ENCODE measurements at regions not wholly inside any gene's neighbourhood (a gene's known extent, or its start where the extent isn't known, plus 50 kb on each side); places are given as distances from the start of the nearest gene placed in this dataset.

GRCh38 chr11:105227363-105227762 lies 87.8 kb upstream of the CARD18 start:
- ChIA-PET CTCF (no interaction called here), POLR2A (no interaction called here)
- Histone ChIP-seq H3K4me3 (ENCODE audit: low read depth, low read length) (no peak overlapping the region), H3K27me3 (ENCODE audit: control insufficient read depth, insufficient read depth, low read length) (no peaks in the 10 kb centered on the region), H3K36me3 (ENCODE audit: control insufficient read depth, insufficient read depth, low read length) (no peaks in the 10 kb centered on the region)
- TF ChIP-seq, protein P1, sequence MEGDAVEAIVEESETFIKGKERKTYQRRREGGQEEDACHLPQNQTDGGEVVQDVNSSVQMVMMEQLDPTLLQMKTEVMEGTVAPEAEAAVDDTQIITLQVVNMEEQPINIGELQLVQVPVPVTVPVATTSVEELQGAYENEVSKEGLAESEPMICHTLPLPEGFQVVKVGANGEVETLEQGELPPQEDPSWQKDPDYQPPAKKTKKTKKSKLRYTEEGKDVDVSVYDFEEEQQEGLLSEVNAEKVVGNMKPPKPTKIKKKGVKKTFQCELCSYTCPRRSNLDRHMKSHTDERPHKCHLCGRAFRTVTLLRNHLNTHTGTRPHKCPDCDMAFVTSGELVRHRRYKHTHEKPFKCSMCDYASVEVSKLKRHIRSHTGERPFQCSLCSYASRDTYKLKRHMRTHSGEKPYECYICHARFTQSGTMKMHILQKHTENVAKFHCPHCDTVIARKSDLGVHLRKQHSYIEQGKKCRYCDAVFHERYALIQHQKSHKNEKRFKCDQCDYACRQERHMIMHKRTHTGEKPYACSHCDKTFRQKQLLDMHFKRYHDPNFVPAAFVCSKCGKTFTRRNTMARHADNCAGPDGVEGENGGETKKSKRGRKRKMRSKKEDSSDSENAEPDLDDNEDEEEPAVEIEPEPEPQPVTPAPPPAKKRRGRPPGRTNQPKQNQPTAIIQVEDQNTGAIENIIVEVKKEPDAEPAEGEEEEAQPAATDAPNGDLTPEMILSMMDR (IDR thresholded peaks at IDR 0.05; ENCODE audit: insufficient read depth, low read depth, low read length), result no peak
- no peak for DNase-seq (ENCODE audit: low read depth)

DNA sequence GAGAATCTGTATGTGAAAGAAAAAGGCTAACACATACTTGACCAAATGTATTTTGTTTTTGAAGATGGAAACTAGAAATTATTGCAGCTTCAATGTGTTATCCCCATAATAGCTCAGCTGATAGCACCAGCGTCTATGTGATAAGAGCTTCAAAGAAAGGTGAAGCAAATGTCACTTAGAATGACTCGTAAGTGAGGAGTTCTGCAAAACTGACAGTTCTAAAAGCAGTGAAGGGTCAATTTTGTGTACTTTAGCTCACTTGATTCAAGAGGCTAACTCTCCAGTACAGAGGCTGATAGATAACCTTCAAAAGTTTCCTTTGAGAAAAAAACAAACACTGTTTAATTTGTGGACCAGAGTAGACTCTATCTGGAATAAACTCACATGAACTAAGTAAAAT lies 87.2 kb upstream of the CARD18 start:
- Histone ChIP-seq H3K27me3 (ENCODE audit: control insufficient read depth, insufficient read depth, low read length) (no peaks in the 10 kb centered on the region), H3K36me3 (ENCODE audit: control insufficient read depth, insufficient read depth, low read length) (no peaks in the 10 kb centered on the region), H3K4me3 (ENCODE audit: low read depth, low read length) (no peak overlapping the region)
- no peak for DNase-seq (ENCODE audit: low read depth)
- TF ChIP-seq, protein P1 (IDR thresholded peaks at IDR 0.05; ENCODE audit: insufficient read depth, low read depth, low read length), result no peak
- POLR2A ChIA-PET, result no interaction called here
- CTCF ChIA-PET, result interaction anchor here (1.2 kb wide), 1 partner anchor 11 kb away, joined by 3 read pairs; no protein-coding TSS in a partner anchor

DNA sequence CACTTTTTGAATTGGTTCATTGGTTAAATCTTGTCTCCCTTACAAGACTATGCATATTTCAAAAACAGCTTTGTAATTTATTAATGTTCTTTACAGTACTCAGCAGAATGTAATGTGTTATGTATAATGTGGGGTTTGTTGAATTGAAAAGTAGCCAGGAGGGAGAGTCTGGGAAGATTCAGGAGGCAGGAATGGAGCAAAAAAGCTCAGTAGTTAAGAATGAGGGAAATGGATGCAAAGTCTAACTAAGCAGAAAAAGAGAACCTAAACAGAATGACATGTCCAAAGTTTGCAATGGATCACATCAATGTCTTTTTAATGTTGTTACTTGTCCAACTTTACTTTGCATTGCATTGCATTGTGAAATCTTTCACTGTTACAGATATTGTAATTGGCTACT lies 86.5 kb upstream of the CARD18 start:
- TF ChIP-seq, protein P1 (IDR thresholded peaks at IDR 0.05; ENCODE audit: insufficient read depth, low read depth, low read length), result no peak
- POLR2A ChIA-PET, result no interaction called here
- CTCF ChIA-PET, result interaction anchor here (1.2 kb wide), 1 partner anchor 10 kb away, joined by 3 read pairs; no protein-coding TSS in a partner anchor
- no peak for DNase-seq (ENCODE audit: low read depth)
- Histone ChIP-seq H3K4me3 (ENCODE audit: low read depth, low read length) (no peak overlapping the region), H3K36me3 (ENCODE audit: control insufficient read depth, insufficient read depth, low read length) (no peaks in the 10 kb centered on the region), H3K27me3 (ENCODE audit: control insufficient read depth, insufficient read depth, low read length) (no peaks in the 10 kb centered on the region)

- TF ChIP-seq, protein P1 (IDR thresholded peaks at IDR 0.05; ENCODE audit: insufficient read depth, low read depth, low read length), result no peak
- DNase-seq (ENCODE audit: low read depth), result no peak
- Histone ChIP-seq H3K27me3 (ENCODE audit: control insufficient read depth, insufficient read depth, low read length) (no peaks in the 10 kb centered on the region), H3K4me3 (ENCODE audit: low read depth, low read length) (no peak overlapping the region), H3K36me3 (ENCODE audit: control insufficient read depth, insufficient read depth, low read length) (no peaks in the 10 kb centered on the region)
- POLR2A ChIA-PET, result no interaction called here
- CTCF ChIA-PET, result interaction anchor here (0.6 kb wide), 1 partner anchor 153 kb away, joined by 3 read pairs; no protein-coding TSS in a partner anchor
Measured at GRCh38 chr11:105224482-105225253, 85.1 kb upstream of the CARD18 start.

GRCh38 chr11:105220121-105220520 lies 80.6 kb upstream of the CARD18 start:
- ChIA-PET CTCF (interaction anchor here (1.3 kb wide), 1 partner anchor 8 kb away, joined by 6 read pairs; no protein-coding TSS in a partner anchor), POLR2A (no interaction called here)
- no peaks in the 10 kb centered on the region for H3K36me3 ChIP-seq (ENCODE audit: control insufficient read depth, insufficient read depth, low read length)
- TF ChIP-seq, protein P1 (IDR thresholded peaks at IDR 0.05; ENCODE audit: insufficient read depth, low read depth, low read length), result no peak
- no peaks in the 10 kb centered on the region for H3K27me3 ChIP-seq (ENCODE audit: control insufficient read depth, insufficient read depth, low read length)
- H3K4me3 ChIP-seq (ENCODE audit: low read depth, low read length), result no peak overlapping the region
- DNase-seq (ENCODE audit: low read depth), result no peak

Measured in BJ (cell line).